ENCODE measurements at regions not wholly inside any gene's neighbourhood (a gene's known extent, or its start where the extent isn't known, plus 50 kb on each side); places are given as distances from the start of the nearest gene placed in this dataset.

GRCh38 chr2:206383669-206384068 is 59.7 kb upstream of the ADAM23 start:
- TF ChIP-seq MAX (CRISPR knock-in tag; IDR thresholded peaks at IDR 0.05), result no peak
- TF ChIP-seq ELF4 (CRISPR knock-in tag; IDR thresholded peaks at IDR 0.05; ENCODE audit: low read depth), result no peak
